Activated T-helper 2 cell treated with anti-CD3 and anti-CD28 coated beads, Interferon-gamma antibody, Interleukin-2, Interleukin-4, amounts not matched to agents 10 μg/mL and 5 μg/mL and 100 μg/mL, durations not matched to agents 14 hours and 24 hours and 36 hours (primary cell): ENCODE measurements at regions not wholly inside any gene's neighbourhood (a gene's known extent, or its start where the extent isn't known, plus 50 kb on each side); places are given as distances from the start of the nearest gene placed in this dataset.
"Not testable (repeated sequence)": the region's sequence is repeated elsewhere in the genome, so short reads cannot be mapped to it uniquely, and the experiment has no call there.

Source experiments
- DNase-seq: peaks from one replicate; pipeline ENCODE4 v3.0.0; 2021; ENCODE audit warnings: low spot score
- H3K27ac Mint-ChIP-seq: one replicate; pipeline ENCODE4 v1.8.0; 2021; ENCODE audit warnings: mixed read lengths
- H3K27me3 Mint-ChIP-seq: one replicate; pipeline ENCODE4 v1.8.0; 2021; ENCODE audit warnings: low read depth, mixed read lengths
- H3K36me3 Mint-ChIP-seq: one replicate; pipeline ENCODE4 v1.8.0; 2021; ENCODE audit warnings: low read depth, mixed read lengths
- H3K4me1 Mint-ChIP-seq: one replicate; pipeline ENCODE4 v1.8.0; 2021; ENCODE audit warnings: low read depth, mixed read lengths
- H3K4me3 Mint-ChIP-seq: one replicate; pipeline ENCODE4 v1.8.0; 2021; ENCODE audit warnings: low read depth, mild to moderate bottlenecking, moderate library complexity, mixed read lengths
- H3K9me3 Mint-ChIP-seq: one replicate; pipeline ENCODE4 v1.8.0; 2021; ENCODE audit warnings: mixed read lengths
- intact Hi-C: fragments of 100-400 bp; cut with micrococcal nuclease; formaldehyde crosslinking; loops from one replicate; pipeline ENCODE4 v1.15.1; 2023

DNA sequence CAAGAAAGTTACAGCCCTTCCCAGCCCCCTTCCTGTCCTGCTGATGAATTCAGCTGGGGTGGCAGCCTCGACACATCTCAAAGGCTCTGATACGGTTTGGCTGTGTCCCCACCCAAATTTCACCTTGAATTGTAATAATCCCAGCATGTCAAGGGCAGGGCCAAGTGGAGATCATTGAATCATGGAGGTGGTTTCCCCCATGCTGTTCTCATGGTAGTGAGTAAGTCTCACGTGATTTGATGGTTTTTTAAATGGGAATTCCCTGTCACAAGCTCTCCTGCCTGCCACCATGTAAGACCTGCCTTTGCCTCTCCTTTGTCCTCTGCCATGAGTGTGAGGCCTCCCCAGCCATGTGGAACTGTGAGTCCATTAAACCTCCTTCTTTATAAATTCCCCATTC, 163.2 kb upstream of the FOXF1 start:
- Mint-ChIP-seq H3K4me1 (no peaks in the 10 kb centered on the region), H3K36me3 (no peaks in the 10 kb centered on the region), H3K9me3 (no peaks in the 10 kb centered on the region), H3K27me3 (peaks cover 26% of the 10 kb centered on the region), H3K27ac (no peak overlapping the region), H3K4me3 (no peak overlapping the region)
- intact Hi-C loops, result no loop called here
- no peak for DNase-seq

DNA sequence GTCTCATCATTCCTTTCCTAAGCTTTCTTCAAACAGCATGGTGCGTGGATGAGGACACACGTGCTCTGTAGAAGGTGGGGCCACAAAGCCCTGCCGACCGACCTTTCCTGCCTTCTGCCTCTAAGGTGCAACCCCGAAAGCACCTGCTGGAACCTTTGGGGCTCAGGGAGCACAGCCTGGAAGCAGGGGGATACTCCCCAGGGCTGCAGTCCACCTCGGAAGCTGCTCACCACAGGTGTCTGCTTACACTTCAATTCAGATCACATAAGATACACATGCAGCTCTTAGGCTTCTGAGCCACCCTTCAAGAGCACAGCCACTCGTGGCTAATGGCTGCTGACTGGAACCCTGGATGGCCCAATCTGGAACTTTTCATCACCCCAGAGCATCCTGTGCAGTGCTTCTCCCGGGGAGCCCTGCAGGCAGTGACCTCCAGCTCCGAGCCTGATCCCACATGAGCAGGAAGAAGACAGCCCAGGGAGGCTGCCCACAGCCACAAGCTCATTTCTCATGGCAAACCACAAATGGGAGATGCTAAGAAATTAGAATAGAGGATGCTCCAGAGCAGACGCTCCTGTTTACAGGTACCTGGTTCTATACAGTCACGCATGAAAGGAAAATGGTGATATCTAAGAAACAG, 162.3 kb upstream of the FOXF1 start:
- no peaks in the 10 kb centered on the region for H3K36me3 Mint-ChIP-seq
- no peak overlapping the region for H3K4me3 Mint-ChIP-seq
- H3K9me3 Mint-ChIP-seq, result no peaks in the 10 kb centered on the region
- peaks cover 19% of the 10 kb centered on the region for H3K27me3 Mint-ChIP-seq
- H3K27ac Mint-ChIP-seq, result no peak overlapping the region
- no peak for DNase-seq
- H3K4me1 Mint-ChIP-seq, result no peaks in the 10 kb centered on the region
- intact Hi-C loops, result no loop called here

- Mint-ChIP-seq H3K27me3 (peaks cover 9% of the 10 kb centered on the region), H3K4me1 (no peaks in the 10 kb centered on the region), H3K9me3 (no peaks in the 10 kb centered on the region), H3K36me3 (no peaks in the 10 kb centered on the region), H3K4me3 (no peak overlapping the region), H3K27ac (no peak overlapping the region)
- no peak for DNase-seq
- intact Hi-C loops, result no loop called here
Observed at GRCh38 chr16:86349338-86349900, 160.9 kb upstream of the FOXF1 start.

DNA sequence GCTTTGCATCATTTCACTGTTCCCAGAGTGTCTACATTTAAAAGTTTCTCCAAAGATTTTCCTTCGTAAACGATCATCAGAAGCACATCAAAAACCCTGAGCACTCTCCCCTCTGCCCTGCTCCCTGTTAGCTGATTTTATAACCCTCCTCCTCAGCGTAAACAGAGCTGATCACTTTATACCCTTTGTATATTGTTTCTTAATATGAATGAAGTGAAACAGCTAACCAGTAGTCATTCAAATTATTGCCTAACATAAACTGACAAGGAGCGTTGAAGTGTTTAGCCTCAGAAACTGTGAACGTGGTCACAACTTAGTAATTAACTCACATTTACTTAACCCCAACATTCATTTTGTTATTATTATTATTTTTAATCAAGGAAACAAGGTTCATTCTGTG, 160.0 kb upstream of the FOXF1 start:
- H3K36me3 Mint-ChIP-seq, result no peaks in the 10 kb centered on the region
- no peak for DNase-seq
- peaks cover 7% of the 10 kb centered on the region for H3K27me3 Mint-ChIP-seq
- intact Hi-C loops, result no loop called here
- H3K9me3 Mint-ChIP-seq, result no peaks in the 10 kb centered on the region
- no peak overlapping the region for H3K27ac Mint-ChIP-seq
- H3K4me3 Mint-ChIP-seq, result no peak overlapping the region
- no peaks in the 10 kb centered on the region for H3K4me1 Mint-ChIP-seq

- H3K27me3 Mint-ChIP-seq, result peaks cover 5% of the 10 kb centered on the region
- peaks cover 3% of the 10 kb centered on the region for H3K9me3 Mint-ChIP-seq
- no peaks in the 10 kb centered on the region for H3K4me1 Mint-ChIP-seq
- intact Hi-C loops, result no loop called here
- H3K27ac Mint-ChIP-seq, result no peak overlapping the region
- no peaks in the 10 kb centered on the region for H3K36me3 Mint-ChIP-seq
- H3K4me3 Mint-ChIP-seq, result no peak overlapping the region
- no peak for DNase-seq
Observed at GRCh38 chr16:86351041-86351784, 159.1 kb upstream of the FOXF1 start.

- H3K27ac Mint-ChIP-seq, DNase-seq, H3K9me3 Mint-ChIP-seq, H3K36me3 Mint-ChIP-seq, H3K27me3 Mint-ChIP-seq, H3K4me1 Mint-ChIP-seq, H3K4me3 Mint-ChIP-seq, intact Hi-C loops: not testable (repeated sequence)
Observed at GRCh38 chr16:86351785-86352139, 158.6 kb upstream of the FOXF1 start.

GRCh38 chr16:86353148-86353547, 157.2 kb upstream of the FOXF1 start:
- H3K9me3 Mint-ChIP-seq, result peaks cover 5% of the 10 kb centered on the region
- no peaks in the 10 kb centered on the region for H3K36me3 Mint-ChIP-seq
- no peak overlapping the region for H3K27ac Mint-ChIP-seq
- no peak overlapping the region for H3K4me3 Mint-ChIP-seq
- no peaks in the 10 kb centered on the region for H3K4me1 Mint-ChIP-seq
- intact Hi-C loops, result no loop called here
- DNase-seq, result no peak
- no peaks in the 10 kb centered on the region for H3K27me3 Mint-ChIP-seq

DNA sequence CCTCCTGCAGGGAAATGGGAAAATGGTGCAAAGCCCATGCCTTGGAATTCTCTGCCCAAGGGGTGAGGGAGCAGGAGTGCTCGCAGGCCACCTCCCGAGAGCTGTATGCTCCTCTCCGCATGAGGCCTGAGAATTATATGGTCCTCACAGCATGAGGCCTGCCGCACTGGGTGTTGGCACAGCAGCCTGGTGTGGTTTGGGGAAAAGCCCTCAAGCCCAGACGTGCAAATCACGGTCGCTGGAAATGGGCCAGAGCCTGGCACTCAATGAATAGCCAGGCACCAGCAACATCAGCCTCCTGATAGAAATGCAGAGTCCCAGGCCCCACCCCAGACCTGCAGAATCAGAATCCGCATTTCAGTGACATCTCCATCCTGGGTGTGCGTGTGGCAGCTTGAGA, 156.4 kb upstream of the FOXF1 start:
- Mint-ChIP-seq H3K4me3 (no peak overlapping the region), H3K9me3 (peaks cover 5% of the 10 kb centered on the region), H3K4me1 (no peaks in the 10 kb centered on the region), H3K27ac (no peak overlapping the region), H3K27me3 (no peaks in the 10 kb centered on the region), H3K36me3 (no peaks in the 10 kb centered on the region)
- intact Hi-C loops, result no loop called here
- no peak for DNase-seq

DNA sequence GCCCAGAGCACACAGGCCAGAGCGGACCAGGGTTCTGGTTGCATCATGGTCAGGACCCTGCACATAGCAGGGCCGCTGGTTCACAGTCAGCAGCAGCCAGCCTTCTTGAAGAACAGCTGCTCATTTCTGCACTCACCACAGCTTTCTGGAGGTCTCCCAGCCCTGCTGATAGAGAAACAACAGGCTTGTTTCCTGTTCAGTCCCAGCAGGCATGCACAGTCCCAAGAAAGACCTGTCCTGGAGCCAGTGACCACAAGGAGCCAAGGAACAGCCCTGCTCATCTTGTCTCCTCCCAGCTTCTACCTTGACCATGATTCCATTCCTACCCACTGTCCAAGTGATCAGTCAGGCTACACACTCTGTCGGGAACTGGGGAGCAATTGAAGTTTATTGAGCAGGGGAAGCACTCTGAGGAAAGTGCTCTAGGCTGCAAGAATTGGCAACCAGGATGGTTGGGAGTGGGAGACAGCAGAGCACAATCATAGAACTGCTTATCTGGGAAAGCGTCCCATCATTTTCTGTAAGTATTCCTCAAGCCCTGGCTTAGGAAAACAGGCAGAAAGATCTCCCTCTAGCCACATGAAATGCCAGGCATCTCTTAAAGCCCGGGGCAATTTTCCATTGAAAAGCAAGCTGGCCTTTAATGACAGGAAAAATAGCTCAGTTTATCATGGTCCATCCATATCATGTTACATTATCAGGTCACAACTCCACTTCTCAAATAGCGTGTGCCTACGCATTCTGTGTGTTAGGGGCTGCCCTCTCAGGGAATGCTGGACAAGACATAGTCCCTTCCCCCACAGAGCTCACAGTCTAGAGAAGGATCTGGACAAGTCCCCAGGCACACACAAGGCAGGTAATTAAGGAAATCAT, 155.4 kb upstream of the FOXF1 start:
- H3K36me3 Mint-ChIP-seq, result no peaks in the 10 kb centered on the region
- peaks cover 5% of the 10 kb centered on the region for H3K9me3 Mint-ChIP-seq
- H3K4me1 Mint-ChIP-seq, result no peaks in the 10 kb centered on the region
- H3K27ac Mint-ChIP-seq, result no peak overlapping the region
- no peak overlapping the region for H3K4me3 Mint-ChIP-seq
- intact Hi-C loops, result no loop called here
- no peak for DNase-seq
- H3K27me3 Mint-ChIP-seq, result no peaks in the 10 kb centered on the region

GRCh38 chr16:86355531-86355930, 154.8 kb upstream of the FOXF1 start:
- H3K27ac Mint-ChIP-seq, result no peak overlapping the region
- H3K4me1 Mint-ChIP-seq, result no peaks in the 10 kb centered on the region
- no peak for DNase-seq
- intact Hi-C loops, result no loop called here
- H3K27me3 Mint-ChIP-seq, result no peaks in the 10 kb centered on the region
- no peaks in the 10 kb centered on the region for H3K36me3 Mint-ChIP-seq
- peaks cover 5% of the 10 kb centered on the region for H3K9me3 Mint-ChIP-seq
- no peak overlapping the region for H3K4me3 Mint-ChIP-seq

GRCh38 chr16:86355951-86356350, 154.4 kb upstream of the FOXF1 start:
- Mint-ChIP-seq H3K27me3 (no peaks in the 10 kb centered on the region), H3K36me3 (no peaks in the 10 kb centered on the region), H3K9me3 (peaks cover 5% of the 10 kb centered on the region), H3K27ac (no peak overlapping the region), H3K4me3 (no peak overlapping the region), H3K4me1 (no peaks in the 10 kb centered on the region)
- intact Hi-C loops, result no loop called here
- no peak for DNase-seq

DNA sequence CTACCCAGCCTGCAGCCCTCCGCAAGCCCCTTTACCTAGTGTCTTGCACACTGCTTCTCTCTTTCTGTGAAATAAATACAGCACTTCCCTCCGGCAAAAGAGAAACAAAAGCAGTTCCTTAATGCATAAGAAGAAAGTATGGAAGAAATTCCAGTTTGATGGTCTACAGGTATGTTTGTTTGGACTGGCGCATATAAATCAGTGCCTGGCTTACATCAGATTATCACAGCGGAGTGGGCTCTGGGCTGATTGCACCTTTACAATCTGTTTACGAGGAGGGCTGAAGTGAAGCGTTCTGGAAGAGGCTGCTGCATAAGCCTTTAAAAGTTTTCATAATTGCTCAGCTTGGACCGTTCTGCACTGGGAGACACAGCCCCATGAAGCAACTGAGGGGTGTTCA, 153.5 kb upstream of the FOXF1 start:
- intact Hi-C loops, result no loop called here
- H3K4me3 Mint-ChIP-seq, result no peak overlapping the region
- no peak overlapping the region for H3K27ac Mint-ChIP-seq
- no peaks in the 10 kb centered on the region for H3K27me3 Mint-ChIP-seq
- H3K4me1 Mint-ChIP-seq, result no peaks in the 10 kb centered on the region
- DNase-seq, result no peak
- peaks cover 5% of the 10 kb centered on the region for H3K9me3 Mint-ChIP-seq
- no peaks in the 10 kb centered on the region for H3K36me3 Mint-ChIP-seq

GRCh38 chr16:86357303-86357702, 153.0 kb upstream of the FOXF1 start:
- intact Hi-C loops, result no loop called here
- DNase-seq, result no peak
- H3K36me3 Mint-ChIP-seq, result no peaks in the 10 kb centered on the region

More at GRCh38 chr16:86357303-86357702, 153.0 kb upstream of the FOXF1 start:
- H3K9me3 Mint-ChIP-seq, result peaks cover 5% of the 10 kb centered on the region
- H3K27me3 Mint-ChIP-seq, result no peaks in the 10 kb centered on the region
- H3K27ac Mint-ChIP-seq, result no peak overlapping the region
- H3K4me1 Mint-ChIP-seq, result no peaks in the 10 kb centered on the region
- H3K4me3 Mint-ChIP-seq, result no peak overlapping the region
